HFFc6 (cell line): ENCODE measurements at regions not wholly inside any gene's neighbourhood (a gene's known extent, or its start where the extent isn't known, plus 50 kb on each side); places are given as distances from the start of the nearest gene placed in this dataset.
"Not testable (repeated sequence)": the region's sequence is repeated elsewhere in the genome, so short reads cannot be mapped to it uniquely, and the experiment has no call there.

Experiments
- DNase-seq: peaks from one replicate; pipeline ENCODE4 v3.0.0-alpha.2; 2018
- H3K27ac Mint-ChIP-seq: 2 replicates; pipeline ENCODE4 v1.8.0; 2020; ENCODE audit warnings: mild to moderate bottlenecking, mixed read lengths
- H3K27me3 Mint-ChIP-seq: 2 replicates; pipeline ENCODE4 v1.8.0; 2021; ENCODE audit warnings: mild to moderate bottlenecking, moderate library complexity, mixed read lengths; ENCODE audit not compliant: insufficient read depth
- H3K36me3 Mint-ChIP-seq: 2 replicates; pipeline ENCODE4 v1.8.0; 2021; ENCODE audit warnings: low read depth, mixed read lengths
- H3K4me1 Mint-ChIP-seq: 2 replicates; pipeline ENCODE4 v1.8.0; 2020; ENCODE audit warnings: low read depth, mixed read lengths
- H3K4me3 Mint-ChIP-seq: 2 replicates; pipeline ENCODE4 v1.8.0; 2020; ENCODE audit warnings: mild to moderate bottlenecking, moderate library complexity, mixed read lengths
- H3K9me3 Mint-ChIP-seq: 2 replicates; pipeline ENCODE4 v1.8.0; 2020; ENCODE audit warnings: mild to moderate bottlenecking, mixed read lengths
- TF ChIP-seq, protein P1 (sequence below): fragments of 200-600 bp; sonication (generic); IDR thresholded peaks from 2 replicates; pipeline ENCODE4 v1.5.0; 2021; ENCODE audit warnings: antibody characterized with exemption, mild to moderate bottlenecking

- TF ChIP-seq, protein P1, sequence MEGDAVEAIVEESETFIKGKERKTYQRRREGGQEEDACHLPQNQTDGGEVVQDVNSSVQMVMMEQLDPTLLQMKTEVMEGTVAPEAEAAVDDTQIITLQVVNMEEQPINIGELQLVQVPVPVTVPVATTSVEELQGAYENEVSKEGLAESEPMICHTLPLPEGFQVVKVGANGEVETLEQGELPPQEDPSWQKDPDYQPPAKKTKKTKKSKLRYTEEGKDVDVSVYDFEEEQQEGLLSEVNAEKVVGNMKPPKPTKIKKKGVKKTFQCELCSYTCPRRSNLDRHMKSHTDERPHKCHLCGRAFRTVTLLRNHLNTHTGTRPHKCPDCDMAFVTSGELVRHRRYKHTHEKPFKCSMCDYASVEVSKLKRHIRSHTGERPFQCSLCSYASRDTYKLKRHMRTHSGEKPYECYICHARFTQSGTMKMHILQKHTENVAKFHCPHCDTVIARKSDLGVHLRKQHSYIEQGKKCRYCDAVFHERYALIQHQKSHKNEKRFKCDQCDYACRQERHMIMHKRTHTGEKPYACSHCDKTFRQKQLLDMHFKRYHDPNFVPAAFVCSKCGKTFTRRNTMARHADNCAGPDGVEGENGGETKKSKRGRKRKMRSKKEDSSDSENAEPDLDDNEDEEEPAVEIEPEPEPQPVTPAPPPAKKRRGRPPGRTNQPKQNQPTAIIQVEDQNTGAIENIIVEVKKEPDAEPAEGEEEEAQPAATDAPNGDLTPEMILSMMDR: no peak
- no peak overlapping the region for H3K27ac Mint-ChIP-seq
- DNase-seq: no peak
- H3K27me3 Mint-ChIP-seq: no peaks in the 10 kb centered on the region; the same call in none of the 2 replicates
- no peak overlapping the region for H3K4me3 Mint-ChIP-seq
- no peaks in the 10 kb centered on the region for H3K4me1 Mint-ChIP-seq
- no peaks in the 10 kb centered on the region for H3K36me3 Mint-ChIP-seq
- peaks cover 35% of the 10 kb centered on the region for H3K9me3 Mint-ChIP-seq
Observed at GRCh38 chr6:50998905-50999304, 180.2 kb downstream of the TFAP2B start.

- TF ChIP-seq, protein P1: no peak
- Mint-ChIP-seq H3K27ac (no peak overlapping the region), H3K4me1 (no peaks in the 10 kb centered on the region), H3K9me3 (peaks cover 32% of the 10 kb centered on the region), H3K4me3 (no peak overlapping the region), H3K27me3 (no peaks in the 10 kb centered on the region; the same call in none of the 2 replicates), H3K36me3 (no peaks in the 10 kb centered on the region)
- no peak for DNase-seq
Observed at GRCh38 chr6:51001399-51001798, 182.7 kb downstream of the TFAP2B start.

- TF ChIP-seq, protein P1: no peak
- no peaks in the 10 kb centered on the region for H3K4me1 Mint-ChIP-seq
- DNase-seq: no peak
- H3K27me3 Mint-ChIP-seq: no peaks in the 10 kb centered on the region; the same call in none of the 2 replicates
- no peak overlapping the region for H3K4me3 Mint-ChIP-seq
- H3K27ac Mint-ChIP-seq: no peak overlapping the region
- no peaks in the 10 kb centered on the region for H3K36me3 Mint-ChIP-seq
- peaks cover 28% of the 10 kb centered on the region for H3K9me3 Mint-ChIP-seq
Observed at GRCh38 chr6:51004380-51004779, 185.7 kb downstream of the TFAP2B start.

GRCh38 chr6:51005779-51006178 lies 187.1 kb downstream of the TFAP2B start:
- peaks cover 25% of the 10 kb centered on the region for H3K9me3 Mint-ChIP-seq
- TF ChIP-seq, protein P1: no peak
- H3K4me3 Mint-ChIP-seq: no peak overlapping the region
- H3K27me3 Mint-ChIP-seq: no peaks in the 10 kb centered on the region; the same call in 1 of the 2 replicates
- H3K4me1 Mint-ChIP-seq: no peaks in the 10 kb centered on the region
- no peak overlapping the region for H3K27ac Mint-ChIP-seq
- no peak for DNase-seq
- no peaks in the 10 kb centered on the region for H3K36me3 Mint-ChIP-seq

DNA sequence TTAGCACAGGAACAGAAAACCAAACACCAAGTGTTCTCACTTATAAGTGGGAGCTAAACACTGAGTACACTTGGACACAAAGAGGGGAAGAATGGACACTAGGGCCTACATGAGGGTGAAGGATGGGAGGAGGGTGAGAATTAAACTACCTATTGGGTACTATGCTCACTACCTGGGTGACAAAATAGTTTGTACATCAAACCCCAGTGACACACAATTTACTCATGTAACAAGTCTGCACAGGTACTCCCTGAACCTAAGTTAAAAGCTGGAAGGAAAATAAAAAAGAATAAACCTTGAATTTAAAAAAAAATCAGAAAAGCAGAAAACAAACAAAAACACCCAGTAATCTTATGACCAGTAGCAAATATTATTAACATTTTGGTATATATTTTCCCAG lies 188.6 kb downstream of the TFAP2B start:
- no peaks in the 10 kb centered on the region; the same call in 1 of the 2 replicates for H3K27me3 Mint-ChIP-seq
- peaks cover 14% of the 10 kb centered on the region for H3K9me3 Mint-ChIP-seq
- TF ChIP-seq, protein P1: no peak
- DNase-seq: no peak
- no peaks in the 10 kb centered on the region for H3K36me3 Mint-ChIP-seq
- no peaks in the 10 kb centered on the region for H3K4me1 Mint-ChIP-seq
- H3K27ac Mint-ChIP-seq: no peak overlapping the region
- H3K4me3 Mint-ChIP-seq: no peak overlapping the region

GRCh38 chr6:51008693-51009092 lies 190.0 kb downstream of the TFAP2B start:
- H3K9me3 Mint-ChIP-seq: peaks cover 14% of the 10 kb centered on the region
- not testable (repeated sequence) for DNase-seq, H3K27ac Mint-ChIP-seq, H3K4me3 Mint-ChIP-seq, H3K4me1 Mint-ChIP-seq, H3K36me3 Mint-ChIP-seq, H3K27me3 Mint-ChIP-seq
